Liver (tissue), 3 donors: ENCODE measurements at regions not wholly inside any gene's neighbourhood (a gene's known extent, or its start where the extent isn't known, plus 50 kb on each side); places are given as distances from the start of the nearest gene placed in this dataset.

Experiments used
- EGR1 ChIP-seq, 2 donors: IDR thresholded peaks; 2 replicates each; pipeline ENCODE4 v1.6.1; 2016 to 2018; ENCODE audit warnings: antibody characterized with exemption in 2 of 2, low read depth in 2 of 2
- FOXA1 ChIP-seq: IDR thresholded peaks from 2 replicates; pipeline ENCODE4 v1.6.1; 2016; ENCODE audit warnings: antibody characterized with exemption
- GABPA ChIP-seq, 2 donors: IDR thresholded peaks in 1 of 2; conservative IDR thresholded peaks in 1 of 2; 2 replicates each; pipeline ENCODE4 v1.6.1; 2016; ENCODE audit warnings: antibody characterized with exemption in 2 of 2, mild to moderate bottlenecking in 1 of 2, moderate library complexity in 1 of 2
- HNF4G ChIP-seq: IDR thresholded peaks from 2 replicates; pipeline ENCODE4 v1.6.1; 2016; ENCODE audit warnings: antibody characterized with exemption
- JUND ChIP-seq, 2 donors: IDR thresholded peaks; 2 replicates each; pipeline ENCODE4 v1.6.1; 2016; ENCODE audit warnings: antibody characterized with exemption in 2 of 2
- RAD21 ChIP-seq, 2 donors: IDR thresholded peaks; 2 replicates each; pipeline ENCODE4 v1.6.1; 2016; ENCODE audit warnings: antibody characterized with exemption in 2 of 2, mild to moderate bottlenecking in 2 of 2
- SP1 ChIP-seq: IDR thresholded peaks from 2 replicates; pipeline ENCODE4 v1.6.1; 2018; ENCODE audit warnings: antibody characterized with exemption, mild to moderate bottlenecking
- TAF1 ChIP-seq: conservative IDR thresholded peaks from 2 replicates; pipeline ENCODE4 v1.6.1; 2016; ENCODE audit warnings: antibody characterized with exemption, mild to moderate bottlenecking
- YY1 ChIP-seq: IDR thresholded peaks from 2 replicates; pipeline ENCODE4 v1.6.1; 2016; ENCODE audit warnings: antibody characterized with exemption, mild to moderate bottlenecking
- TF ChIP-seq, protein P1 (sequence below): fragments of 150-350 bp; IDR thresholded peaks from 2 replicates; pipeline ENCODE4 v1.5.1; 2017; ENCODE audit warnings: improper control_type of control experiment, low read depth, low read length; ENCODE audit not compliant: missing input control
- TF ChIP-seq, protein P2 (sequence below): IDR thresholded peaks from 2 replicates; pipeline ENCODE4 v1.6.1; 2016; ENCODE audit warnings: antibody characterized with exemption
- TF ChIP-seq, protein P3 (sequence below): IDR thresholded peaks from 2 replicates; pipeline ENCODE4 v1.6.1; 2016; ENCODE audit warnings: antibody characterized with exemption, mild to moderate bottlenecking
- TF ChIP-seq, protein P4 (sequence below): IDR thresholded peaks from 2 replicates; pipeline ENCODE4 v1.6.1; 2016; ENCODE audit warnings: antibody characterized with exemption
- TF ChIP-seq, protein P5 (sequence below): IDR thresholded peaks from 2 replicates; pipeline ENCODE4 v1.6.1; 2016; ENCODE audit warnings: antibody characterized with exemption
- donor health status: healthy.
- donor health status: healthy.

DNA sequence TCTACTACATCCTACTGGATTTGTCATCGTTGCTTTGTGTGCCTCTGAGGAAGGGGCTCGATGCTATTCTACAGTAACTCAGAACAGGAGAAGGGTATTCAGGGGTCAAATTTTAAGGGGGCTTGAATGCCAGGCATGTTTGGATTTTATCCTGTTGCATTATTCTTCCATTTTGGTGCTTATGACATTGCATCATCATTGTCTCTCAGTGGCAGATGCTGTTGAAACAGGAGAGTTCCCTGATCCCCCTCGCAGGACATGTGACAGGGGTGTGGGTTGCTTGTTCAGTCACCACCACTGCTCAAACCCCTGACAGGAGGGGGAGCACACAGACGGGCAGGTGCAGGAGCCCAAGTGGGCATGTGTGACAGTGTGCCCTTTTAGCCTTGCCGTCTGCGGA is 156.7 kb downstream of the SLC4A3 start:
- no peak for TF ChIP-seq SP1
- TF ChIP-seq FOXA1: no peak
- TF ChIP-seq RAD21 (IDR thresholded peaks at IDR 0.05): no peak
- TF ChIP-seq, protein P1, sequence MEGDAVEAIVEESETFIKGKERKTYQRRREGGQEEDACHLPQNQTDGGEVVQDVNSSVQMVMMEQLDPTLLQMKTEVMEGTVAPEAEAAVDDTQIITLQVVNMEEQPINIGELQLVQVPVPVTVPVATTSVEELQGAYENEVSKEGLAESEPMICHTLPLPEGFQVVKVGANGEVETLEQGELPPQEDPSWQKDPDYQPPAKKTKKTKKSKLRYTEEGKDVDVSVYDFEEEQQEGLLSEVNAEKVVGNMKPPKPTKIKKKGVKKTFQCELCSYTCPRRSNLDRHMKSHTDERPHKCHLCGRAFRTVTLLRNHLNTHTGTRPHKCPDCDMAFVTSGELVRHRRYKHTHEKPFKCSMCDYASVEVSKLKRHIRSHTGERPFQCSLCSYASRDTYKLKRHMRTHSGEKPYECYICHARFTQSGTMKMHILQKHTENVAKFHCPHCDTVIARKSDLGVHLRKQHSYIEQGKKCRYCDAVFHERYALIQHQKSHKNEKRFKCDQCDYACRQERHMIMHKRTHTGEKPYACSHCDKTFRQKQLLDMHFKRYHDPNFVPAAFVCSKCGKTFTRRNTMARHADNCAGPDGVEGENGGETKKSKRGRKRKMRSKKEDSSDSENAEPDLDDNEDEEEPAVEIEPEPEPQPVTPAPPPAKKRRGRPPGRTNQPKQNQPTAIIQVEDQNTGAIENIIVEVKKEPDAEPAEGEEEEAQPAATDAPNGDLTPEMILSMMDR: no peak
- TF ChIP-seq GABPA (IDR thresholded peaks at IDR 0.05 in 1 of 2, conservative IDR thresholded peaks at IDR 0.05 in 1 of 2): no peak
- TF ChIP-seq EGR1 (IDR thresholded peaks at IDR 0.05; ENCODE audit: low read depth in 2 of 2): no peak
- TF ChIP-seq JUND (IDR thresholded peaks at IDR 0.05): no peak
- TF ChIP-seq, protein P2, sequence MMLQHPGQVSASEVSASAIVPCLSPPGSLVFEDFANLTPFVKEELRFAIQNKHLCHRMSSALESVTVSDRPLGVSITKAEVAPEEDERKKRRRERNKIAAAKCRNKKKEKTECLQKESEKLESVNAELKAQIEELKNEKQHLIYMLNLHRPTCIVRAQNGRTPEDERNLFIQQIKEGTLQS: no peak
- TF ChIP-seq, protein P3, sequence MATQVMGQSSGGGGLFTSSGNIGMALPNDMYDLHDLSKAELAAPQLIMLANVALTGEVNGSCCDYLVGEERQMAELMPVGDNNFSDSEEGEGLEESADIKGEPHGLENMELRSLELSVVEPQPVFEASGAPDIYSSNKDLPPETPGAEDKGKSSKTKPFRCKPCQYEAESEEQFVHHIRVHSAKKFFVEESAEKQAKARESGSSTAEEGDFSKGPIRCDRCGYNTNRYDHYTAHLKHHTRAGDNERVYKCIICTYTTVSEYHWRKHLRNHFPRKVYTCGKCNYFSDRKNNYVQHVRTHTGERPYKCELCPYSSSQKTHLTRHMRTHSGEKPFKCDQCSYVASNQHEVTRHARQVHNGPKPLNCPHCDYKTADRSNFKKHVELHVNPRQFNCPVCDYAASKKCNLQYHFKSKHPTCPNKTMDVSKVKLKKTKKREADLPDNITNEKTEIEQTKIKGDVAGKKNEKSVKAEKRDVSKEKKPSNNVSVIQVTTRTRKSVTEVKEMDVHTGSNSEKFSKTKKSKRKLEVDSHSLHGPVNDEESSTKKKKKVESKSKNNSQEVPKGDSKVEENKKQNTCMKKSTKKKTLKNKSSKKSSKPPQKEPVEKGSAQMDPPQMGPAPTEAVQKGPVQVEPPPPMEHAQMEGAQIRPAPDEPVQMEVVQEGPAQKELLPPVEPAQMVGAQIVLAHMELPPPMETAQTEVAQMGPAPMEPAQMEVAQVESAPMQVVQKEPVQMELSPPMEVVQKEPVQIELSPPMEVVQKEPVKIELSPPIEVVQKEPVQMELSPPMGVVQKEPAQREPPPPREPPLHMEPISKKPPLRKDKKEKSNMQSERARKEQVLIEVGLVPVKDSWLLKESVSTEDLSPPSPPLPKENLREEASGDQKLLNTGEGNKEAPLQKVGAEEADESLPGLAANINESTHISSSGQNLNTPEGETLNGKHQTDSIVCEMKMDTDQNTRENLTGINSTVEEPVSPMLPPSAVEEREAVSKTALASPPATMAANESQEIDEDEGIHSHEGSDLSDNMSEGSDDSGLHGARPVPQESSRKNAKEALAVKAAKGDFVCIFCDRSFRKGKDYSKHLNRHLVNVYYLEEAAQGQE: no peak
- TF ChIP-seq, protein P4, sequence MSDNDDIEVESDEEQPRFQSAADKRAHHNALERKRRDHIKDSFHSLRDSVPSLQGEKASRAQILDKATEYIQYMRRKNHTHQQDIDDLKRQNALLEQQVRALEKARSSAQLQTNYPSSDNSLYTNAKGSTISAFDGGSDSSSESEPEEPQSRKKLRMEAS: no peak
- no peak for TF ChIP-seq TAF1
- no peak for TF ChIP-seq HNF4G
- TF ChIP-seq, protein P5, sequence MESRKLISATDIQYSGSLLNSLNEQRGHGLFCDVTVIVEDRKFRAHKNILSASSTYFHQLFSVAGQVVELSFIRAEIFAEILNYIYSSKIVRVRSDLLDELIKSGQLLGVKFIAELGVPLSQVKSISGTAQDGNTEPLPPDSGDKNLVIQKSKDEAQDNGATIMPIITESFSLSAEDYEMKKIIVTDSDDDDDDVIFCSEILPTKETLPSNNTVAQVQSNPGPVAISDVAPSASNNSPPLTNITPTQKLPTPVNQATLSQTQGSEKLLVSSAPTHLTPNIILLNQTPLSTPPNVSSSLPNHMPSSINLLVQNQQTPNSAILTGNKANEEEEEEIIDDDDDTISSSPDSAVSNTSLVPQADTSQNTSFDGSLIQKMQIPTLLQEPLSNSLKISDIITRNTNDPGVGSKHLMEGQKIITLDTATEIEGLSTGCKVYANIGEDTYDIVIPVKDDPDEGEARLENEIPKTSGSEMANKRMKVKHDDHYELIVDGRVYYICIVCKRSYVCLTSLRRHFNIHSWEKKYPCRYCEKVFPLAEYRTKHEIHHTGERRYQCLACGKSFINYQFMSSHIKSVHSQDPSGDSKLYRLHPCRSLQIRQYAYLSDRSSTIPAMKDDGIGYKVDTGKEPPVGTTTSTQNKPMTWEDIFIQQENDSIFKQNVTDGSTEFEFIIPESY: no peak
- no peak for TF ChIP-seq YY1
